ENCODE measurements at regions not wholly inside any gene's neighbourhood (a gene's known extent, or its start where the extent isn't known, plus 50 kb on each side); places are given as distances from the start of the nearest gene placed in this dataset.
"Not testable (repeated sequence)": the region's sequence is repeated elsewhere in the genome, so short reads cannot be mapped to it uniquely, and the experiment has no call there.

DNA sequence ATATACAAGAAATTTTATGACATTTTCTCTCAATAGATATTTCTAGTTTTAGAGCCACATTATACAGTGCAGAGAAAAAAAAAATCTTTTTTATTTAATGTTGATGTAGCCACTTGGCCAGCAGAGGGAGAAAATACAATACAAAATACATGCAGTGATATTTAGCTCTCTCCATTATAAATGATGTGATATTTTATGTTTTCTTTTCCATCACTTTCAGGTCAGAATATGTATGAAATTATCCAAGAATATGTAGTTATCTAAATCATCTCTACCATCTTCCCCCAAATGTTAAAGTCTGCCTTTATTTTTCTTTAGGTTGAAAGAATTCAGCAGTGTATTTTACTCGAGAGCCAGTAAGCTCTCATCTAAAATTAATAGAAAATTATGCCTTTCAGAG is 533.6 kb upstream of the FSHR start:
- no peak for FAIRE-seq
- no peak for DNase-seq (ENCODE audit: insufficient read length, low spot score)

DNA sequence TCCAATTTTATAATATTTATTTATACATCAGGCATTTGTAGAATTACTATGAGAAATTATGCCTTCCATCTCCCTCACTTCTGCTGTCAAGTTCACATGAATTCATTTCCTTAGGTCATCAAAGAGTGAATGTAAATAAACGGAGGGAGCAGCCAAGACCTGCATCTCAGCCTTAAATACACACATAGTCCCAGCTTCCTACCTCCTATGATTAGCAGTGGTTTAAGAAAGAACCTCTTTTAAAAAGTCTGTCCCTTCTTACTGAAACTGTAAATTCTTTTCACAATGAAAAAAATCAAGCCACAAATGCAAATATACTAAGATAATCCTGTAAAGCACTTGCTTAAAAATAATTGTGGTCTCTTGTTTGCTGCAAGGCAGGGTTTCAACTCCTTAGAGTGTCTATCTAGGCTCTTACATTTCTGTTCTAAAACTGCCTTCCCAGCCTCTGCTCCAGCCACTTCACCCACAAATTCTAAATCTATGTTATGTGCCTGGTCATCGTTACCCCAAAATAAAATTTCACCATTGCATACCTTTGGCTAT is 532.7 kb upstream of the FSHR start:
- no peak for FAIRE-seq
- no peak for DNase-seq (ENCODE audit: insufficient read length, low spot score)

DNA sequence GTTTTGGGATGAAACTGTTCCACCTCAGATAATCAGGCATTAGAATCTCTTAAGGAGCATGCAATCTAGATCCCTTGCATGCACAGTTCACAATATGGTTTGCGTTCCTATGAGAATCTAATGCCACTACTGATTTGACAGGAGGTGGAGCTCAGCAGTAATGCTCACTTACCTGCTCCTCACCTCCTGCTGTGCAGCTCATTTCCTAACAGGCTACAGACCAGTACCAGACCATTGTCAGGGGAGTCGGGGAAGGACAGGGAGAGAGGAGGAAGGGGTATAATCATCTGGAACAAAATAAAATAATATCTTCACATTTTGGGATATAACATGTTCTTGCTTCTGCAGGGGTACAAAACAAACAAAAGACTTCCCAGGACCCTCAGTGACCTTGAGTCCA is 532.0 kb upstream of the FSHR start:
- FAIRE-seq: no peak
- DNase-seq (ENCODE audit: insufficient read length, low spot score): no peak

DNA sequence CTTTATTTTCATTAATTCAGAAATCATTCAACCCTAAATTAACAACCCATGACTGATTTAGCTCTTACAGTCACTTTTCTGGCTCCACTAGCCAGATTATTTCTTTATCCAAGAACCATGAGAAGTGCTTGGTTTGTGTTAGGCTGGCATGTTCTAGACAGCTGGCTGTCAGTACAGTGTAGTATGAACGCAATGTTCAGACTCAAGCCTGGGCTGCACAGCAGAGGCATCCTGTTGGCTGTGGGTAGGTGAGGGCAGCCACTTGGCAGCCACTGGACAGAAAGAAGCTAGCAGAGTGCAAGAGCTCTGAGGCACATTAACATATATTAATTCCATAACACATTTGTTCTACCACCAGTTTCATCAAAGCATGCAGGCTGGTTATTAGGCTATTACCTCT is 522.9 kb upstream of the FSHR start:
- no peak for FAIRE-seq

DNA sequence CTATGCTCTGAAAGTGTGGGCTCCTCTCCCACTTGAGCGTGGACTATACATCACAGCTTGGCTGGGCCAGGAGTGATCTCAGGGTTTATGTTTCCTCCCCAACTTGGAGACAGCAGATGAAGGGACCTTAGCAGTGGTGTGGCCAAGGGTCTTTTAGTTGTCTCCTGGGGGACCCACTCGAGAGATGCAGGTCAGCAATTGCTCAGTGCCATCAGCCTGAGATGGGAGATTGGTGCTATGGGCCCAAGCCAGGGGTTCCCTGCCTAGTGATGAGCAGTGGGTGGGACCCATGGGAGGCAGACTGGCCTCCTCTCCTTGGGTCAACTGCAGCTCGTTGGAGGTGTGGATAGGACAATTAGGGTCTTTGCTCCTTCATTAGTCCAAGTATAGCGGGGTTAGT is 510.5 kb upstream of the FSHR start:
- no peak for FAIRE-seq
- DNase-seq (ENCODE audit: insufficient read length, low spot score): no peak

More for the DNA sequence above, 522.9 kb upstream of the FSHR start:
- DNase-seq (ENCODE audit: insufficient read length, low spot score): no peak

DNA sequence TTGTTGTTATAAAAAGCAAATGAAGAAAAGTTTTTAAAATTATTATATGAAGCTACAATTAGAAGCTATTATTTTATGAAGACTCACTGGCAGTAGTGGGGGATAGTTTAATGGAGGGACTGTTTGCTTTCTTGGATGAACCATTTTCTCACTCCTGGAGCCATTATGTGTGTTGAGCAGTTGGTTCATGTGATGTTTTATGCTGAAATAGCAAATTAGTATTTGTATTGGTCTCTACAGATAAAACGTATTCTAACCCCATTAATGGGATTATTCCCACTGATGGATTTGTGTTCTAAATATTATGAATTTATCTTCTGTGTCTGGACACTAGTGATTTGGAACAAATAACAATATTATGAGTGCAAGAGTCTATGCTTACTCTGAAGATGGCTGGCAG is 507.5 kb upstream of the FSHR start:
- DNase-seq (ENCODE audit: insufficient read length, low spot score) (no peak), FAIRE-seq (no peak)

DNA sequence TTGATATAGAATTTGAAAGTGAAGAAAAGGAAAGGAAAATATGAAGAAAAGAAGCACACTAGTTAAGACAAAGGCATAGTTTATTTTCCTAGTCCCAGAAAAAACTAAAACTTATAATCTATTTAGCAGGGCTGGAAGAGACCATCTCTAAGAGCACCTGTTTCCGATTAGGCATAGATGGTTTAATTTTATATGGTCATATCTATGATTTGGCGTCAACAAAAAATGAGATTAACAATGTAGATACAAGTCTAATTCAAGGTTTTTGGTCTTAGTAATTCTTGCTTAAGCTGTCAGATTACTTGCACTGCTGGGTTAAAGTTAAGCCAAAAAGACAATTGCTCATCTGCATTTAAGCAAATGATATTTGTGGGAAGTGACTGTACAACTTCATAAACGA is 502.5 kb upstream of the FSHR start:
- FAIRE-seq (no peak), DNase-seq (ENCODE audit: insufficient read length, low spot score) (no peak)

DNA sequence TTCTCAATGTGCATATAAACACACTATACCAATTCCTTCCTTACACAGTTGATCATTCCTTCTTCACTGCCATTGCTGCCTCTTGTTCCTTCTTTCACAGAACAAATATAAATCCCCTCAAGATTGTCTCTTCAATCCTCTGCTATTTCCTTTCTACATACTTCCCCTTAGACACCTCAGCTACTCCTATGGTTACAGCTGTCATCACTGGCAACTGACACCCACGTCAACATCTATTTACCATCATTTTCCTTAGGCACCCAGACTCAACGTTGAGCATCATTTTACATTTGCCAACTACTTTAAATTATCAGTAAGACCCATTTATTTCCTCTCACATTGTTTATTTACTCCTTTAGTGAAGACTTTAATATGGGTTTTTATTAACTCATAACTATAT is 488.8 kb upstream of the FSHR start:
- no peak for FAIRE-seq
- no peak for DNase-seq (ENCODE audit: insufficient read length, low spot score)

DNA sequence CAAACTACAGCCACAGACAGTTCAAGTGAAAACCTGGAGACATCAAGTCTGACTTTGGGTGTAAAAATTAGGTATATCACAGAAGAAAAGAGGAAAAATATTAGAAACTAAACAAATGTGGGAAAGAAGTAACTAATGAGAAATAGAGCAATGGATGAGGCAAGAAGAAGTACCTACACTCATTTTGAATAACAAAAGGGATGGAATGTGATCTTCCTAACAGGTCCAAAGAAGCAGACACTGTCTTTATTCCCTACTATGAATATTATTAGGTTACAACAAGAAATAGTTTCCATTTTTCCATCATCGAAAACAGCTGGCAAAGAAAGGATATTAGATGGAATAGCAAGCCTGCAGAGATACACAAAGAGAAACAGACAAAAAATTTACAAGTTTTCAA is 486.3 kb upstream of the FSHR start:
- FAIRE-seq (no peak), DNase-seq (ENCODE audit: insufficient read length, low spot score) (no peak)

DNA sequence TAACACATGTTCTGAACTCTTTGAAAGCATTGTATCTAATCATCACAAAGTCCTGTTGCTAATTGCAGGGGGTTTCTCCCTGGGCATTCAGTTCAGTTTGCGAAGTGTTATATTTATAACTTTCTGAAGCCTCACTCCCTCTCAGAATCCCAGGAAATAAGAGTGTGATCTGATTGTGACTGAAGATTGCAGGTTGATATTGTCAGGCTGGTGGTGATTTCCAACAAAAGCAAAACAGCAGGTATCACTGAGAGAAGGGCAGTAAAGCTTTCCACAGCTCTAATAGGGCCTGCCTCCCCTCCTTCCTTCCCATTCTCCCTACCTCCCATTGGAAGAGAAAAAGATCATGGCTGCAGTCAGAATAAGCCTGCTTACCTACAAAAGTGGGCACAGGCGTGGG is 466.7 kb upstream of the FSHR start:
- no peak for DNase-seq (ENCODE audit: insufficient read length, low spot score)
- FAIRE-seq: no peak

DNA sequence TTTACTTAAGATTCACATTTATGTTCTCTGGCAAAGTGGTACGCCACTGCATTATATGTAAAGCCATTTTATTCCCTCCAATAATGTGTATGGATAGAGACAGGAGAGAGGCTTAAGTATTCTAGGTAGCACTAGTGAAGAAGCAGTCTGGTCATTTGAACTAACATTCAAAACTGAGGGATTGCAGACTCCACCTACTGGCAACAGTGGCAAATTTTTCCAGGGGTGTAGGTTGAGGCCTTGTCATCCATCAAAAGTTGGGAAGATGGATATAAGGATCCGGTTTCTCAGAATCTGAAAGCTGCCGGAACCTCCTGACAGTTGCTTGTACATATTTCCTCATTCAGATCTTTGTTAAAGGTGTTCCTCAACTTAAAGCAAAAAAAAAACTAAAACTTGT is 465.5 kb upstream of the FSHR start:
- no peak for FAIRE-seq

DNA sequence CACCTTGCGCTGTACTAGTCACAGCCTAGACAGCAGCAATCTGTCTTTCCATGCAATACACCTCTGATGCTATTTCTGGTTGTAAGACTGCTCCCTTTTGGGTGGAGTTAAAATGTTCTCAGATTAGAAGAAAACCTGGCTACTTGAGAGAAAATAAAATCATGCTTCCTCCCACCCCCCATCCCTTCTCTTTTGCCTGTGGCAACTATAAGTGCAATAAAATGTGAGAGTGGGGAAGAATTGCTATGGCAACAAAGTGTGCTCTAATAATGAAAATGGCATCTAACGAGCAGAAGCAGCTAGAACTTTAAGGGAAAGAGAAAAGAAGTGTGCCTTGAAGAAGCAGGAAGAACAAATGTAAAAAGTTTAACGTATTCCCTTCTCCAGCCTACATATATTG is 464.2 kb upstream of the FSHR start:
- FAIRE-seq: no peak

More for the DNA sequence above, 465.5 kb upstream of the FSHR start:
- DNase-seq (ENCODE audit: insufficient read length, low spot score): no peak

DNA sequence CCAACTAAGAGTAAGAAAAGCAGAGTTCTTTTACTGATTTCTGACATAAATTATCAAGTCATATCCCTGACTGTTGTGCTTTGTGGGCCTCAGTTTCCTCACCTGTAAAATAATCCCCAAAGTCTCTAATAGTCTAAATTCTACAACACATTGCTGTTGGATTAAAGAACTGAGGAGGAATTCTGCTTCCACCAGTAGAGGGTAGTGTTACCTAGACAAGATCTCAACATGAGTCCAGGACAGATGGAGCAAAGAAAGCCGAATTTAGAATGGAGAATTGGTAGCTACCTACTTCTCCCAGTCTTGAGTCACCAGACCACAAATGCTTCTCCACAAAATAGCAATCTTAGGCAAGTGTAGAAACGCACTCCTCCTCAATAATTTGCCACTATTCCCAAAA is 462.5 kb upstream of the FSHR start:
- FAIRE-seq: no peak

More for the DNA sequence above, 464.2 kb upstream of the FSHR start:
- no peak for DNase-seq (ENCODE audit: insufficient read length, low spot score)

DNA sequence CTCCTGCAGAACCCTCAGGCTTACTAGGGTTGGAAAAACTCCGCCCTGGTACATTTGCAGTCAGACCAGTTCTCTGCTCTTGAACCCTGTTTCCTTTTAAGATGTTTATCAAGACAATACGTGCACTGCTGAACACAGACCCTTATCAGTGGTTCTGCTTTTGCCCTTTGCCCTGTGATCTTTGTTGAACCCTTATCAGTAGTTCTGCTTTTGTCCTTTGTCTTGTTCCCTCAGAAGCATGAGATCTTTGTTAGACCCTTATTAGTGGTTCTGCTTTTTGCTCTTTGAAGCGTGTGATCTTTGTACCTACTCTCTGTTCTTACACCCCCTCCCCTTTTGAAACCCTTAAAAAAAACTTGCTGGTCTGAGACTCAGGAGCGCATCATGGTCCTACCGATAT is 457.5 kb upstream of the FSHR start:
- FAIRE-seq; DNase-seq (ENCODE audit: insufficient read length, low spot score): not testable (repeated sequence)

More for the DNA sequence above, 462.5 kb upstream of the FSHR start:
- DNase-seq (ENCODE audit: insufficient read length, low spot score): peak; percentile 7

DNA sequence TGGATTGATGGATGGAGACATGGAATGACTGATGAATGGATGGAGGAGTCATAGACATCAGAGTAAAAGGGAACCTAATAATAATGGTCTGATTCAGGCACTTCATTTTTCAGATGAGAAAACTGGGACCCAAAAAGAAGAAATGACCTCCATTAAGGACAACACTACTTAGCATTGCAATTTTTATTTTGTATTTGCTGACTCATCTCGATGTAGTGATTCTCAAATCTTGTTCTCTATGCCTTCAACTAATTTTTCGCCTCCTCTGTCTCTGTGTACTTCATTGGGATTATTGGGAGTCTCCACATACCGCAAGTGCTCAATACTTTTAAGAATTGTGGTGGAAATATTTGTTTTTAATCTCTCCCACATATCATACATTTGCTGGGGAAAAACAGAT is 446.2 kb upstream of the FSHR start:
- FAIRE-seq: no peak

DNA sequence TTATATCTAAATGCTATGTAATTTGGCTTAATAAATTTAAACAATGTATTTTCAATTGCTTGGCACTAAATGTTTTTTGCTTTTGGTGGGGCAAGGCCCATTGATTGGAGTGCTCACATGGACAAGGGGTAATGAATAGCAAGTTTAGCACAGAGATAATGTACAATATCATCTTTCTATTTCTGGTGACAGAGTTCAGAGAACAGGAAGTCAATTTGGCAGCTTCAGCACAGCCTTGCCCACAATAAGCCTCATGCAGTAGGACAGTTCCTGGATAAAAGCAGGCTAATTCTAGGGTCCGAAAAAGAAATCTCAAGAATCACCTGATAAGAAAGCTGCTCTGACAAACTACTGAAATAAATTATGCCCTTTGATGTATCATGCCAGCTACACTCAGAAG is 443.9 kb upstream of the FSHR start:
- FAIRE-seq (no peak), DNase-seq (ENCODE audit: insufficient read length, low spot score) (no peak)

More for the DNA sequence above, 446.2 kb upstream of the FSHR start:
- DNase-seq (ENCODE audit: insufficient read length, low spot score): no peak

DNA sequence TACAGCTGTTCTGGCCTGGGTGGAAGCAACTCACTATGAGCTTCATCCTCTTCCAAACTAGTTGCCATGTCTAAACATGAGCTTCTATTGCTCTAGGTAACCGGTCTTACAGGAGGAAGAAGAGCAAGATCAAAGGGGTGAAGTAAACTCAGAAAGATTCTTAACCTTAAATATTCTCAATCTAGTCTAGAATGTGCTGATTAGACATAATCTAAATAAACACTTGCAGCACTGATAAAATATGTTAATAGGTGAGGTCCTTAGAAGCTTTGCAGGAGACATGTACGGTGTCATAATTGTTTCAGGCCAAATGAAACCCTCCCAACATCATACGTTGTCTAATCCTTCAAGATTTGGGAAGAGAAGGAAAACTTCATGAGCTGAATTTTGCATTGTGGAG is 431.6 kb upstream of the FSHR start:
- no peak for DNase-seq (ENCODE audit: insufficient read length, low spot score)
- FAIRE-seq: no peak

DNA sequence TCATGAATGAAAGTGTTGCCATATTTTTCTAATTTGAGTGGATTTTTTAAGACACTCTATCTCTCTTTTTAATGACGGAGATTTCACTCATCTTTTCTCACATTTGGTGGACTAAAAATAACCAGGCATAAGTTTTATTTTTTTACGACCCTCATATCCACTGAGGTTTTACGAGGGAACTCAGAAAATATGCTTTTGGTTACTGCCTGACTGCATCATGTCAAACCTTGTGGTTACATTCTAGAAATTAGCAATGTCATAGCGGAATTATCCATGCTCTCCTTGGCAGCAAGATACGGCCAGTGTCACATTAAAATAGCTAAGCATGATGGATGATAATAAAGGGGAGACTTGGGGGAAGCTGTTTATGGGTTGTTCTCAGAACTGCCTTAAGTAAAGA is 428.6 kb upstream of the FSHR start:
- DNase-seq (ENCODE audit: insufficient read length, low spot score): no peak
- no peak for FAIRE-seq

DNA sequence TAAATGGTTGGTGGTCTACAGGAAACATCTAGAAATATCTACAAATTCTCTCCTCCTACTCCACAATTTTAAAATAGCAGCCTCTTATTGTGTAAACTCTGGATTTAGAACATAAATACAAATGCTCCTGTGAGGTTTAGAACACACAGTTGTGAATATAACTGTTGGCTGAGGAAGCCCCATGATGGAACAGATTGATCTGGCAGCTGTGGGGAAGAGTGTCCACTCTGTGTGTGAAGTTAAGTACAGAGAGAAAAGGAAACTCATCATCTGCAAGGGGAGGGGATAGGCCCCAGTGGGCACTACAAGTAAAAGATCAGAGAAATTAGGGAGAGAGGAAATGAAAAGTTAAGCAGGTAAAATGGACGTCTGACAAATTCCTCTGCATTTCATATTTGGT is 422.7 kb upstream of the FSHR start:
- FAIRE-seq (no peak), DNase-seq (ENCODE audit: insufficient read length, low spot score) (no peak)

DNA sequence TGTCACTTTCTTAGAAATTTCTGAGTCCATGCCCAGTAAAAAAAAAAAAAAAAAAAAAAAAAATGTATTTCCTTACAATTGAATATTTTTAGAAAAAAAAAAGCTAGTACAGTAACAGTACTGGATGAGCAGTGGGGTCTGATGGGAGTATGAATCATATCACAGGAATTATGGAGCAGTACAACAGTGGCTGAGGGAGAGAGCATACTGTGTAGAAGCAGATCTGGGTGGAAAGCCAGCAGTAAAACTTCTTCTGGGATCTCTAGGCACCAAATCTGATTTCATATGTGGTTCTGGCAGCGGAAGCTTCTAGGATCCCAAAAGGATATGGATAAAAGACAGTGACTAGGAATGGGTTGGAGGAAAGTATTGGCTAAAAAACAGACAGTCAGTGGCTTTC is 414.9 kb upstream of the FSHR start:
- no peak for FAIRE-seq
- DNase-seq (ENCODE audit: insufficient read length, low spot score): no peak

DNA sequence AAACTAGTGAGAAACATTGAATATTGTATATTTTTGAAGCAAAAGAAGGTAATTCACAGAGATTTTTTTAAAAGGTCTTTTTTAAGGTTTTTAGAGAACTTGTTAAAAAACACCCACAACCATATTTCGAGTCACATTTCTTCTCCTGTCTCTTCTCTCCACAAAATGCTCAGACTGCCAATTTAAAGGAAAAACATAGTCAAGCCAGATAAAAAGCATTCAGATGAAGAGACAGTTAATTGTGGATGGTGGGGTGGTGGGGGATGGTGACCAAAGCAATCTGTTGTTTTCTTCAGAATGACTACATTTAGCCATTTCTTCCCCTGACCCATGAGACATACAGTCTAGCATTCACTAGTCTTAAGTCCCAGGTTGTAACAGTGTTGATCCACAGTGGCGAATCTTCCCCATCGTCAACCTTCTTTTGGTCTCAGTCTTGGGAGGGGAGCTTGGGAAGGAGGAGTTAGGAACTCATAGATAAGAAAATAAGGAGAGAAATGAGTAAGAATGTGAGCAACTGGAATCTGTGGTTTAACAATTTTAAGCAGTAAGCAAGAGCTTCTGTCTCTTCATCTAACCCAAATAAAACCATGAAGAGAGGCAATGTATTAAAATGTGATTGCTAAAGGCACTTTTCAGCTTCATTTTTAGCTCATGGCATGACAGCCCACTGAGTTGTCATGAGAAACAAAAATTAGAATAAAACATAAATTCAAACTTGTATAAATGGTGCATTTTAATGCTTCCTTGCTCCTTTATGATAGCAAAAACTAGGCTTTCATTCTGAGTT is 413.7 kb upstream of the FSHR start:
- FAIRE-seq (no peak), DNase-seq (ENCODE audit: insufficient read length, low spot score) (no peak)

DNA sequence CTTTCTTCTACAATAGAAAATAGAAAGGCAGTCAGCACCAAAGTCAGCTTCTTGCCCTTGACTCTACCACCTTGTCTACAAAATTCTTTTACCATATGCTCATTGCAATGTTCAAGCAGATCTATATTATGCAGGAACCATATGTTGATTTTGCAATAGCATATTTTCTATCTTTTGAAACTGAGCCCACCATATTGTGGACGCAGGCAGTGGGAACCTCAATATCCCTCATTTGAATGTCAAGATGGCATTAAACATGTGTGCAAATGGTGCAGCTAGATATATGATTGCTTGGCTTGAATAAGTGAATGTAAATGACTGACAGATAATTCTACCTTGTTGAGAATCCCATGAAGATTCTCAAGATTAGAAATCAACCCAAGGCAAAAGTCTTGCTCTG is 412.7 kb upstream of the FSHR start:
- FAIRE-seq (no peak), DNase-seq (ENCODE audit: insufficient read length, low spot score) (no peak)

DNA sequence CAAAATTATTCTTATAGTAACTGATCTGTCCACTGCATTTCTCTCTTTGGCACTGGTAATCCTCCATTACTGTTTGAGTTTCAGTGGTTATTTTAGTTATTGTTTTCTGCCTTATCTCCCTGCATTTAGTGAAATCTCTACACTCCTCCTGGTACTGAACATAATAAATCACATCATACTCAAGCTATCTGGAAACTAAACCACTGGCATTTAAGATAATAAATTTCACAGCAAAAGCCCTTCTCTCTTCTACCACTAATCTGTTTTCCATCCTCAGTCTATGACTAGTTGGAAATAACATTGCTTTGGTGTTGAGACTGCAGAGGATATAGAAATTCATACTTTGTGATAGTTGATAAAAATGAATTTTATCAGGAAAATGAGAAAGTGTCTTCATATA is 399.3 kb upstream of the FSHR start:
- no peak for FAIRE-seq

More for the DNA sequence above, 399.3 kb upstream of the FSHR start:
- DNase-seq (ENCODE audit: insufficient read length, low spot score): no peak

Measured in HTR-8/SVneo (cell line).